OCI-LY3 (cell line): ENCODE measurements at regions not wholly inside any gene's neighbourhood (a gene's known extent, or its start where the extent isn't known, plus 50 kb on each side); places are given as distances from the start of the nearest gene placed in this dataset.

Experiments used
- H2AFZ ChIP-seq: fragments of 200-600, 300-600 bp; shearing (Covaris generic); 2 replicates; pipeline ENCODE4 v1.6.0; 2014; ENCODE audit warnings: antibody characterized with exemption, low read depth, low read length
- H3K27ac ChIP-seq: fragments of 200-600, 300-600 bp; sonication (generic); 2 replicates; pipeline ENCODE4 v1.5.1; 2014; ENCODE audit warnings: mild to moderate bottlenecking, low read length, moderate library complexity, mixed read lengths
- H3K27me3 ChIP-seq: fragments of 200-600, 300-600 bp; sonication (generic); 2 replicates; pipeline ENCODE4 v1.6.1; 2014; ENCODE audit warnings: low read depth, low read length, mixed read lengths
- H3K36me3 ChIP-seq: fragments of 200-600, 300-600 bp; sonication (generic); replicated peaks from 2 replicates; pipeline ENCODE3; 2014; ENCODE audit warnings: low read depth, low read length, mixed read lengths
- H3K4me1 ChIP-seq: fragments of 300-600, 200-600 bp; sonication (generic); 2 replicates; pipeline ENCODE4 v1.6.1; 2014; ENCODE audit warnings: low read length, mixed read lengths
- H3K4me2 ChIP-seq: fragments of 200-600, 300-600 bp; sonication (generic); 2 replicates; pipeline ENCODE4 v1.6.1; 2014; ENCODE audit warnings: low read length, mixed read lengths
- H3K4me3 ChIP-seq: fragments of 300-600, 200-600 bp; sonication (generic); 2 replicates; pipeline ENCODE4 v1.5.1; 2014; ENCODE audit warnings: antibody characterized with exemption, mild to moderate bottlenecking, low read length, moderate library complexity
- H3K79me2 ChIP-seq: fragments of 300-600, 200-600 bp; shearing (Covaris generic); 2 replicates; pipeline ENCODE4 v1.6.1; 2014; ENCODE audit warnings: mild to moderate bottlenecking, low read length, mixed read lengths
- H3K9ac ChIP-seq: fragments of 300-600, 200-600 bp; shearing (Covaris generic); 2 replicates; pipeline ENCODE4 v1.6.0; 2014; ENCODE audit warnings: mild to moderate bottlenecking, low read length, moderate library complexity
- H3K9me3 ChIP-seq: fragments of 200-600, 300-600 bp; shearing (Covaris generic); 2 replicates; pipeline ENCODE4 v1.6.1; 2014; ENCODE audit warnings: low read length, mixed read lengths; ENCODE audit not compliant: insufficient read depth
- H4K20me1 ChIP-seq: fragments of 200-600, 300-600 bp; sonication (generic); 2 replicates; pipeline ENCODE4 v1.6.1; 2016; ENCODE audit warnings: low read length, mixed read lengths; ENCODE audit not compliant: insufficient read depth
- EZH2phosphoT487 ChIP-seq: fragments of 200-600 bp; shearing (Covaris generic); IDR thresholded peaks from 2 replicates; pipeline ENCODE4 v1.6.1; 2018; ENCODE audit warnings: antibody characterized with exemption, mixed run types, low read depth
- TF ChIP-seq, protein P1 (sequence below): fragments of 200-600, 300-600 bp; sonication (generic); IDR thresholded peaks from 2 replicates; pipeline ENCODE4 v1.5.1; 2014; ENCODE audit warnings: antibody characterized with exemption, low read length, low read depth

DNA sequence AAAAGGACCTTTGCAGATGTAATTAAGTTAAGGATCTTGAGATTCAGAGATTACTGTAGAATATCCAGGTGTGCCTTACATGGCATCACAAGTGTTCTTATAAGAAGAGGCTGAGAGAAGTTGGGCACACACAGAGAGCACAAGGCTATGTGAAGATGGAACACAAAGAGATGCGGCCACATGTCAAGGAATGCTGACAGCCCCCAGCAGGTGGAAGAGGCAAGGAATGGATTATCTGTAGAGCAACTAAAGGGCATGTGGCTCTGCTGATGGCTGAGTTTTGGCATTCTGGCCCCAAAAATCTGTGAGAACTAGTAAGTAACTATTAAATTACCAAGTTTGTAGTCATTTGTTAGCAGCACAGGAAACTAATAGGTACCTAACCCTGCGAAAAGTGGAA, 640.7 kb upstream of the PCDH15 start:
- Histone ChIP-seq H3K79me2 (no peaks in the 10 kb centered on the region), H2AFZ (no peak overlapping the region), H4K20me1 (no peaks in the 10 kb centered on the region), H3K27ac (no peak overlapping the region), H3K9ac (no peak overlapping the region), H3K36me3 (no peaks in the 10 kb centered on the region), H3K4me3 (no peak overlapping the region), H3K9me3 (no peaks in the 10 kb centered on the region), H3K4me2 (no peak overlapping the region), H3K4me1 (peaks cover 6% of the 10 kb centered on the region; the same call in 1 of the 2 replicates), H3K27me3 (no peaks in the 10 kb centered on the region)
- TF ChIP-seq, protein P1, sequence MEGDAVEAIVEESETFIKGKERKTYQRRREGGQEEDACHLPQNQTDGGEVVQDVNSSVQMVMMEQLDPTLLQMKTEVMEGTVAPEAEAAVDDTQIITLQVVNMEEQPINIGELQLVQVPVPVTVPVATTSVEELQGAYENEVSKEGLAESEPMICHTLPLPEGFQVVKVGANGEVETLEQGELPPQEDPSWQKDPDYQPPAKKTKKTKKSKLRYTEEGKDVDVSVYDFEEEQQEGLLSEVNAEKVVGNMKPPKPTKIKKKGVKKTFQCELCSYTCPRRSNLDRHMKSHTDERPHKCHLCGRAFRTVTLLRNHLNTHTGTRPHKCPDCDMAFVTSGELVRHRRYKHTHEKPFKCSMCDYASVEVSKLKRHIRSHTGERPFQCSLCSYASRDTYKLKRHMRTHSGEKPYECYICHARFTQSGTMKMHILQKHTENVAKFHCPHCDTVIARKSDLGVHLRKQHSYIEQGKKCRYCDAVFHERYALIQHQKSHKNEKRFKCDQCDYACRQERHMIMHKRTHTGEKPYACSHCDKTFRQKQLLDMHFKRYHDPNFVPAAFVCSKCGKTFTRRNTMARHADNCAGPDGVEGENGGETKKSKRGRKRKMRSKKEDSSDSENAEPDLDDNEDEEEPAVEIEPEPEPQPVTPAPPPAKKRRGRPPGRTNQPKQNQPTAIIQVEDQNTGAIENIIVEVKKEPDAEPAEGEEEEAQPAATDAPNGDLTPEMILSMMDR: no peak
- TF ChIP-seq EZH2phosphoT487: no peak

DNA sequence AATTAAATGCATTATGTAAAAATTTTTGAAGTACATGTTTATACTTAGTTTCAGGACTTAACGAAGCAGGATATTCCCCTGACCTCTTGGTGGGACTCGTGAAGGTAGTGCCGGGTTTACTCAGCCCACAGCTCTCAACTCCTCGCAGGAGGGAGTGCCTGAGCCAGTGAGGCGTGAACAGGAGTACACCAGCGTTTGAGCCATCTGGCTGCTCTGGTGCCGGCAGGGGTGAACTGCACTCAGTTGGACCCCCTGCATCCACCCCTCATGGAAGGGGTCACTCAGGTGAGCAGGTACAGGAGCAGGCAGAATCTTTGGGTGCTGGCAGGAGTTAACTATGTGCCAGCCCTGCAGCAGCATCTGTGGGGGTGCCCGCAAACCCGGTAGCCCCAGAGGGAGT, 625.1 kb upstream of the PCDH15 start:
- H3K36me3 ChIP-seq: no peaks in the 10 kb centered on the region
- no peaks in the 10 kb centered on the region for H3K4me1 ChIP-seq
- no peak overlapping the region for H3K4me2 ChIP-seq
- no peak overlapping the region for H3K27ac ChIP-seq
- TF ChIP-seq EZH2phosphoT487: no peak
- TF ChIP-seq, protein P1: no peak
- no peaks in the 10 kb centered on the region for H3K9me3 ChIP-seq
- H3K79me2 ChIP-seq: no peaks in the 10 kb centered on the region
- no peaks in the 10 kb centered on the region for H4K20me1 ChIP-seq
- H3K27me3 ChIP-seq: no peaks in the 10 kb centered on the region
- H2AFZ ChIP-seq: no peak overlapping the region
- H3K9ac ChIP-seq: no peak overlapping the region
- no peak overlapping the region for H3K4me3 ChIP-seq

DNA sequence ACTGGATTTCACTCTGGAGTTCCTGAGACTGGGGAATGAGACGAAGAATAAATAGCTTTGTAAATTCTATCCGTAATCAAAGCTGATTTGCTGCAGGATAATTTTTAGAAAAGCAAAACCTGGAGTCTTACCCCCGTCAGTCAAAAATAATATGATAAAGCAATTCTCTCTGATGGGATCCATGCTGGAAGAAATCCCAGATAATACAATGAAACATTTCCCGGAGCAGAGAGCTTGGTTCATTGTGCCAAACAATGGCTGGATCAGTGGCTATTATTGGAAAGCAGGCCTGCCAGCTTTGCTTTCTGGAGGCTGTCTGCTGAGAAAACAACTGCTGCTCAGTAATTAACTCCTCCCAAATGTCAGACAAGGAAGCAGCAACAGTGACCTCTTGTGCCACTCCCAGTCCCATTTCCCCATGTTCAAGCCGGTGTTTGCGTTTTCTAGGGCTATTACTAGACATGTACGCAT, 609.4 kb upstream of the PCDH15 start:
- Histone ChIP-seq H3K4me3 (no peak overlapping the region), H3K4me2 (no peak overlapping the region), H3K9ac (no peak overlapping the region), H3K9me3 (no peaks in the 10 kb centered on the region), H3K27ac (no peak overlapping the region), H3K4me1 (no peaks in the 10 kb centered on the region), H3K79me2 (no peaks in the 10 kb centered on the region), H4K20me1 (no peaks in the 10 kb centered on the region), H3K36me3 (no peaks in the 10 kb centered on the region), H2AFZ (no peak overlapping the region), H3K27me3 (no peaks in the 10 kb centered on the region)
- TF ChIP-seq, protein P1: no peak
- no peak for TF ChIP-seq EZH2phosphoT487

DNA sequence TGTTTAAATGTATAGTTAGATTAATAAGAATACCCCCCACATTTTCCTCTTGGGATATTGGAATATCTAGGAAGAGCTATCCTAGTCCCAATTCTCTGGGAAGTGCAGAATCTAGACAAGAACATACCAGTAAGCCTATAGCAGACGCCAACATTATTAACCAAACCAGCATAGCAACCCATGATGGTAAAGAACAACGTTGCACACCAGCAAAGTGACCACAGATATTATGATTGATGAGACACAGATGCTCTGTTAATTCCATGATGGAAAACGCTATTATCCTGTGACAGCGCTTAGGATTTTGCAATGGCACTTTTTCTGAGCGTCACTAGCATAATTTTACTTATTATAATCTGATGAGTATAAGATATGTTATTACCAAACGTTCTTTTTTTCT, 603.1 kb upstream of the PCDH15 start:
- Histone ChIP-seq H3K9ac (no peak overlapping the region), H3K79me2 (no peaks in the 10 kb centered on the region), H3K4me2 (no peak overlapping the region), H3K9me3 (no peaks in the 10 kb centered on the region), H3K27me3 (no peaks in the 10 kb centered on the region), H2AFZ (no peak overlapping the region), H3K4me1 (no peaks in the 10 kb centered on the region), H3K27ac (no peak overlapping the region), H3K36me3 (no peaks in the 10 kb centered on the region), H4K20me1 (no peaks in the 10 kb centered on the region), H3K4me3 (no peak overlapping the region)
- TF ChIP-seq EZH2phosphoT487: no peak
- TF ChIP-seq, protein P1: no peak
